HCT116 (cell line): ENCODE measurements at regions not wholly inside any gene's neighbourhood (a gene's known extent, or its start where the extent isn't known, plus 50 kb on each side); places are given as distances from the start of the nearest gene placed in this dataset.

ENCODE experiments used
- ATAC-seq: fragments of 200-7000 bp; cut with Tn5 transposase; 2 replicates; pipeline ENCODE4 v1.9.1; 2020; ENCODE audit warnings: mild to moderate bottlenecking, moderate library complexity
- BruUV-seq: library from RNA; stranded (reverse); fragments of 400-500 nt; replicated peaks from 2 replicates; lab custom pipeline; 2021; lab: Mats Ljungman, UMichigan
- CTCF ChIA-PET: fragments of 300-600 bp; sonication (Branson Sonifier 250); formaldehyde crosslinking; loops from one replicate; lab custom pipeline; 2021; ENCODE audit warnings: antibody characterized with exemption; lab: Charles Lee
- POLR2A ChIA-PET: fragments of 300-600, 350-600 bp; sonication (Branson Sonifier 250); formaldehyde crosslinking; loops from one replicate; lab custom pipeline; 2021; ENCODE audit warnings: antibody characterized with exemption; lab: Charles Lee
- RAD21 ChIA-PET, 2 experiments: fragments of 300-600 bp; sonication (Branson Sonifier 250); formaldehyde crosslinking; loops; one replicate each; lab custom pipeline; 2023; ENCODE audit warnings: low total read pairs in 2 of 2; ENCODE audit not compliant: uncharacterized antibody in 2 of 2, unreplicated experiment in 2 of 2, low non-redundant PET in 1 of 2; lab: Charles Lee
- DNase-seq: peaks from one replicate; pipeline ENCODE4 v3.0.0-alpha.2; 2010; ENCODE audit warnings: low read depth, low spot score
- H2AFZ ChIP-seq: fragments of 200-600 bp; shearing (Covaris generic), sonication (generic); 2 replicates; pipeline ENCODE4 v1.6.1; 2017; ENCODE audit warnings: low read depth, mixed run types, mixed read lengths, antibody characterized with exemption, low read length; ENCODE audit not compliant: poor library complexity, severe bottlenecking
- H3K27ac ChIP-seq: 2 replicates; pipeline ENCODE4 v1.5.1; 2012; ENCODE audit warnings: low read depth, low read length
- H3K27me3 ChIP-seq: fragments of 200-600 bp; sonication (generic); 2 replicates; pipeline ENCODE4 v1.6.1; 2016; ENCODE audit warnings: mixed run types, low read length, mixed read lengths; ENCODE audit not compliant: insufficient read depth
- H3K36me3 ChIP-seq, 2 experiments: fragments of 200-500 bp in 1 of 2; fragments of 200-600 bp in 1 of 2; sonication (Bioruptor generic) in 1 of 2; sonication (generic) in 1 of 2; 2 replicates each; pipeline versions ENCODE4 v1.5.1 to v1.6.1; 2014 to 2016; ENCODE audit warnings: low read length in 2 of 2, inconsistent platforms in 1 of 2, mixed read lengths in 1 of 2, mixed run types in 1 of 2; ENCODE audit not compliant: insufficient read depth in 2 of 2, control insufficient read depth in 1 of 2
- H3K4me1 ChIP-seq, 2 experiments: fragments of 200-600 bp in 1 of 2; sonication (generic) in 1 of 2; 2 replicates each; pipeline versions ENCODE4 v1.5.1 to v1.6.1; 2012 to 2017; ENCODE audit warnings: low read length in 2 of 2, inconsistent platforms in 1 of 2, mild to moderate bottlenecking in 1 of 2, mixed read lengths in 1 of 2, mixed run types in 1 of 2, moderate library complexity in 1 of 2; ENCODE audit not compliant: insufficient read depth in 2 of 2, control insufficient read depth in 1 of 2
- H3K4me2 ChIP-seq: fragments of 200-600 bp; sonication (generic); 2 replicates; pipeline ENCODE4 v1.6.1; 2017; ENCODE audit warnings: mixed run types, low read length, mixed read lengths
- H3K4me3 ChIP-seq, 2 experiments: fragments of 200-600 bp in 1 of 2; sonication (generic) in 1 of 2; replicated peaks in 1 of 2; 2 replicates each; pipeline ENCODE4 v1.5.1; 2011 to 2016; ENCODE audit warnings: low read length in 2 of 2, control low read depth in 1 of 2, low read depth in 1 of 2, mild to moderate bottlenecking in 1 of 2, mixed read lengths in 1 of 2, mixed run types in 1 of 2
- H3K79me2 ChIP-seq: fragments of 200-600 bp; sonication (generic); 2 replicates; pipeline ENCODE4 v1.6.1; 2017; ENCODE audit warnings: mild to moderate bottlenecking, mixed run types, low read length, moderate library complexity, mixed read lengths; ENCODE audit not compliant: insufficient read depth
- H3K9ac ChIP-seq: fragments of 200-600 bp; sonication (generic); 2 replicates; pipeline ENCODE4 v1.6.1; 2016; ENCODE audit warnings: low read length, mixed read lengths
- H3K9me2 ChIP-seq: fragments of 200-600 bp; sonication (generic), shearing (Covaris generic); 2 replicates; pipeline ENCODE4 v1.6.1; 2017; ENCODE audit warnings: mixed run types, mild to moderate bottlenecking, moderate library complexity; ENCODE audit not compliant: insufficient read depth
- H3K9me3 ChIP-seq, 2 experiments: fragments of 200-500 bp in 1 of 2; fragments of 200-600 bp in 1 of 2; sonication (Bioruptor generic) in 1 of 2; sonication (generic) in 1 of 2; 2 replicates each; pipeline ENCODE4 v1.6.1; 2014 to 2017; ENCODE audit warnings: low read length in 2 of 2, mixed read lengths in 2 of 2, inconsistent platforms in 1 of 2, low read depth in 1 of 2, mild to moderate bottlenecking in 1 of 2, mixed run types in 1 of 2, moderate library complexity in 1 of 2; ENCODE audit not compliant: control insufficient read depth in 1 of 2, insufficient read depth in 1 of 2
- H4K20me1 ChIP-seq: fragments of 200-600 bp; sonication (generic), shearing (Covaris generic); 2 replicates; pipeline ENCODE4 v1.6.1; 2017; ENCODE audit warnings: mixed run types, mild to moderate bottlenecking, moderate library complexity; ENCODE audit not compliant: insufficient read depth
- ATF3 ChIP-seq: IDR thresholded peaks from 2 replicates; pipeline ENCODE4 v1.6.1; 2012
- EGR1 ChIP-seq: IDR thresholded peaks from 2 replicates; pipeline ENCODE4 v1.6.1; 2012; ENCODE audit warnings: low read depth
- ELF1 ChIP-seq: IDR thresholded peaks from 2 replicates; pipeline ENCODE4 v1.6.1; 2012; ENCODE audit warnings: low read depth, borderline replicate concordance
- EZH2phosphoT487 ChIP-seq: fragments of 200-600 bp; IDR thresholded peaks from 2 replicates; pipeline ENCODE4 v1.6.1; 2018; ENCODE audit warnings: antibody characterized with exemption, borderline replicate concordance
- JUND ChIP-seq: IDR thresholded peaks from 2 replicates; pipeline ENCODE4 v1.6.1; 2012
- POLR2A ChIP-seq: IDR thresholded peaks from 2 replicates; pipeline ENCODE4 v1.7.0; 2011; ENCODE audit warnings: borderline replicate concordance; ENCODE audit not compliant: insufficient read depth, insufficient read length; ENCODE audit errors: extremely low read depth
- SIN3A ChIP-seq: IDR thresholded peaks from 2 replicates; pipeline ENCODE4 v1.6.1; 2012; ENCODE audit warnings: low read depth
- SP1 ChIP-seq: IDR thresholded peaks from 2 replicates; pipeline ENCODE4 v1.6.1; 2012; ENCODE audit warnings: low read depth
- SRF ChIP-seq: IDR thresholded peaks from 2 replicates; pipeline ENCODE4 v1.6.1; 2012; ENCODE audit warnings: low read depth
- ZBTB33 ChIP-seq: IDR thresholded peaks from 2 replicates; pipeline ENCODE4 v1.6.1; 2011; ENCODE audit warnings: mild to moderate bottlenecking, low read length, moderate library complexity; ENCODE audit not compliant: insufficient replicate concordance; ENCODE audit errors: extremely low read depth
- ZFX ChIP-seq: fragments of 450-650 bp; IDR thresholded peaks from 2 replicates; pipeline ENCODE4 v1.6.1; 2017
- intact Hi-C: fragments of 100-400 bp; cut with micrococcal nuclease; formaldehyde crosslinking; loops from 2 replicates; pipeline ENCODE4 v1.10.0; 2022

- H2AFZ ChIP-seq: no peak overlapping the region
- BruUV-seq: no TSS peak
- TF ChIP-seq SIN3A (no peak), ZFX (no peak), JUND (no peak), EZH2phosphoT487 (no peak), EGR1 (no peak), SRF (no peak), SP1 (no peak), POLR2A (no peak), ZBTB33 (no peak), ATF3 (no peak), ELF1 (no peak)
- TF ChIP-seq, all 23 proteins: peak for 0
- Histone ChIP-seq H3K27me3 (no peaks in the 10 kb centered on the region), H3K9ac (no peak overlapping the region), H4K20me1 (no peaks in the 10 kb centered on the region), H3K9me3 (no peaks in the 10 kb centered on the region), H3K4me1 (peaks cover 0 to 17% of the 10 kb centered on the region in 2 experiments; a peak in 2 of 4 replicates), H3K27ac (no peak overlapping the region), H3K79me2 (no peaks in the 10 kb centered on the region), H3K4me3 (no peak overlapping the region), H3K4me2 (no peak overlapping the region), H3K9me2 (no peaks in the 10 kb centered on the region), H3K36me3 (no peaks in the 10 kb centered on the region)
- intact Hi-C loops: no loop called here
- POLR2A ChIA-PET: no interaction called here
- RAD21 ChIA-PET: no interaction called here
- ATAC-seq: no peak
- CTCF ChIA-PET: no interaction called here
- no peak for DNase-seq
Observed at GRCh38 chr6:12404651-12405050, 114.5 kb downstream of the EDN1 start.
